Lung microvascular endothelial cell (primary cell): ENCODE measurements at regions not wholly inside any gene's neighbourhood (a gene's known extent, or its start where the extent isn't known, plus 50 kb on each side); places are given as distances from the start of the nearest gene placed in this dataset.

ENCODE experiments used
- DNase-seq, 2 donors: peaks; one replicate each; pipeline versions ENCODE4 v3.0.0 to v3.0.0-alpha.2; 2010; ENCODE audit warnings: low read depth in 2 of 2

GRCh38 chr18:75497576-75498235 is 70.2 kb upstream of the SMIM21 start:
- DNase-seq: peak in 1 of 2 donors; percentile 8

DNA sequence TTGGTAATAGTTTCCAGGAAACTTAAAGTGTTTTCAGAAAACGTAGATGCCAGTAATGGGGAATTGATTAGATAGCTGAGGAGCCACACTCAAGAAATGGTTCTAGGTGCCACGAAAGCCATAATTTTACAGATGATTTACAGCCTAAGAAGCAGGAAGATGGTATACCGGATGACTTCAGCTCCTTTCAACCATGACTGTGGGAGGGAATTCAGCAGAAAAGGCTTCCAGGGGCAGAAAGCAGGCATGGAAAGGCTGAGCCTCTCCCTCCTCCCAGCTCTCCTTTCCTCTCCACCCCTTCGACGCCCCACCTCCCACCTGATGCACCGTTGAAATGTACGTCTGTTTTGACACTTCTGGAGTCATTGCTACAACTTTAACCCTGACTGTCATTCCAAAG is 68.6 kb upstream of the SMIM21 start:
- no peak for DNase-seq

DNA sequence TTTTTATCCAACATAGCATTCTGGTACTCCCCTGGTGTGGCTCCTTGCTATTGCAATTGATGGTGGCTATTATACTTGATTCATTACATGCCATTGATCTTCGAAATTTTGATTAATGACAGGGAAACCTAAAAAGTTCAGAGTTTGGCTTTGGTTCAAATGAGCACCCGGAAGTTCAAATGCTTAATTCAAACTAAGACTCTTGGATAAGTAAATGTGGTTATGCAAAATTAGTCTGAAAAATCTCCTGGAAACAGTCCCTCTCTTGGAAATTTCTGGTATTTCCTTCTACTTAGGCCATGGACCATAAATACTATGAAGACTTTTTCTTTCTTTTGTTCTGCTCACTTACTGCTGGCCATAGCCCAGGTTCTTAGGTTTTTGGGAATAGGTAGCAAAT is 65.3 kb upstream of the SMIM21 start:
- no peak for DNase-seq

GRCh38 chr18:75491361-75491760 is 63.9 kb upstream of the SMIM21 start:
- no peak for DNase-seq

DNA sequence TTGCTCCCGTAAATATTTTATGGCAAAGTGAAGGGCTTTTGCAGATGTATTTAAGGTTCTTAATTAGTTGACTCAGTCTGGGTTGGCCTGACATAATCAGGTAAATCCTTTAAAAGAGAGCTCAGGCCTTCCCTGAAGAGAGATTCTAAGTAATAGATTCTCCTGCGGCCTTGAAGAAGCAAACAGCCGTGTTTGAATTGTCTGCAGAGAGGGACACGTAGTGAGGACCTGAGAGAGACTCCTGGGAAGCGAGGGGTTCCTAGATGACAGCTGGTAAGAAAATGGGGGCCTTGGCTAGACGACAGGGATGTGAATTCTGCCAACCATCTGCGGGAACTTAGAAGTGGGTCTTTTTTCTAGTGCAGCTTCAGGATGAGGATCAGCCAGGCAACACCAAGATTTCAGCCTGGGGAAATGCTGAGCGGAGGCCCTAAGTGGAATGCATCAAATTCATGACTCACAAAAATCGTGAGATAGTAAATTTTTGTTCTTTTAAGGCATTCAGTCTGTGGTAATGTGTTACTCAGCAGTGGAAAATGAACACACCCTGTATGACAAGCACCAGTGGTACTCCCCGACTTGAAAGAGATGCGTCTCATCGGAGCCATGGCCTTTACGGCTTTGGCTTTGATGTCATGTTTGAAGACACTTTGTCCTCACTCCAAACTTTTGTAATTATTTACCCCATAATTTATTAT is 62.1 kb upstream of the SMIM21 start:
- DNase-seq: peak in 1 of 2 donors; percentile 58

DNA sequence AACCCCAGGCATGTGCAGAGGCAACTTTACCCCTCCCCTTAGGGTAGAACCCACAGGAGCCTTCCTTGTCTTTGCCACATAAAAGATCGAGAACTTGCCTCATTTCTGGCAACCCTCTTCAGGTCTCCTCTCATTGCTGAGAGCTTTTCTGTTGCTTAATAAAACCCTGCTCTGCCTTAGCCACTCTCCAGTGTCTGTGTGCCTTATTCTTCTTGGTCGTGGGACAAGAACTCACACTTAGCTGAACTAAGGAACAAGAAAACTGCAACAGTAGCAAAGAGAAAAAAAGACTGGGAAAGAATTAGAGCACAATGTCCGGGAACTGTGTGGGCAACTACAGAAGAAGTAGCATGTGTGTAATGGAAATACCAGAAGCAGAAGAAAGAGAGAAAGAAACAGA is 56.2 kb upstream of the SMIM21 start:
- DNase-seq: no peak

DNA sequence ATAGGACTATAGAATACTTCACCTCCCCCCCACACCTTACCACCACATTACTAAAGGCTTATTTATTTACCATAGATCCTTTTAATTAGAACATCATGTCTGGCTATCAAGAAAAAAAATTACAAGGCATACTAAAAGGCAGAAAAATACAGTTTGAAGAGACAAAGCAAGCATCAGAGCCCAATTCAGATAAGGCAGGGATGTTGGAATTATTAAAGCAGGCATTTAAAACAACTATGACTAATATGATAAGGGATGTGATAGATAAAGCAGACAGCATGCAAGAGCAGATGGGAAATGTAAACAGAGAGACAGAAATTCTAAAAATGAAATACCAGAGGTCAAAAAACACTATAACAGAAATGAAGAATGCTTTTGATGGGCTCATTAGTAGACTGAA is 55.4 kb upstream of the SMIM21 start:
- no peak for DNase-seq

DNA sequence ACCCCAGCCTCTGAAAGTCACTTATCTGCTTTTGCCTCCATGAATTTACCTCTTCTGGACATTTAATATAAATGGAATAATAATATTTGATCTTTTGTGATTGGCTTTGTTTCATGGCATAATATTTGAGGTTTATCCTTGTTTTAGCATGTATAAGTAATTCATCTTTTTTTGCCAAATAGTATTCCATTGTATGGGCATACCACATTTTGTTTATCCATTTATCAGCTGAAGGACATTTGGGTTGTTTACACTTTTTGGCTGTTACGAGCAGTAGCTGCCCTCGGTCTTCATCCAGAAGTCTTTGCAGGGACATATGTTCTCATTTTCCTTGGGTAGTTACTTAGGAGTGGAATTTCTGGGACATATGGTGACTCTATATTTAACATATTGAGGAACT is 53.0 kb upstream of the SMIM21 start:
- DNase-seq: no peak

- peak; percentile 71 to 81 for DNase-seq
These were observed 51.7 kb upstream of the SMIM21 start for GRCh38 chr18:75478996-75479880.

- peak; percentile 59 to 68 for DNase-seq
These were observed 50.4 kb upstream of the SMIM21 start for GRCh38 chr18:75477900-75478299.
